Erythroblast (primary cell): ENCODE measurements at regions not wholly inside any gene's neighbourhood (a gene's known extent, or its start where the extent isn't known, plus 50 kb on each side); places are given as distances from the start of the nearest gene placed in this dataset.

Experiments
- GATA1 ChIP-seq: IDR thresholded peaks from 2 replicates; pipeline ENCODE4 v1.6.1; 2011; ENCODE audit warnings: low read depth, mild to moderate bottlenecking, control low read depth, low read length, moderate library complexity
- POLR2A ChIP-seq: IDR thresholded peaks from 2 replicates; pipeline ENCODE4 v1.6.1; 2011; ENCODE audit warnings: mild to moderate bottlenecking, low read length

GRCh38 chr7:13031468-13031867 is 344.0 kb downstream of the ARL4A start:
- no peak for TF ChIP-seq POLR2A
- TF ChIP-seq GATA1: no peak
